GM12865 (cell line): ENCODE measurements at regions not wholly inside any gene's neighbourhood (a gene's known extent, or its start where the extent isn't known, plus 50 kb on each side); places are given as distances from the start of the nearest gene placed in this dataset.

ENCODE experiments used
- DNase-seq: peaks from one replicate; pipeline ENCODE4 v3.0.0; 2010; ENCODE audit warnings: low read depth
- H3K4me3 ChIP-seq: 2 replicates; pipeline ENCODE4 v1.5.1; 2011; ENCODE audit warnings: mild to moderate bottlenecking, low read depth, low read length, control low read depth
- TF ChIP-seq, protein P1 (sequence below): IDR thresholded peaks from 2 replicates; pipeline ENCODE4 v1.5.1; 2011; ENCODE audit warnings: low read length, control low read depth, low read depth, inconsistent platforms; ENCODE audit not compliant: insufficient read depth; ENCODE audit errors: missing control alignments

DNA sequence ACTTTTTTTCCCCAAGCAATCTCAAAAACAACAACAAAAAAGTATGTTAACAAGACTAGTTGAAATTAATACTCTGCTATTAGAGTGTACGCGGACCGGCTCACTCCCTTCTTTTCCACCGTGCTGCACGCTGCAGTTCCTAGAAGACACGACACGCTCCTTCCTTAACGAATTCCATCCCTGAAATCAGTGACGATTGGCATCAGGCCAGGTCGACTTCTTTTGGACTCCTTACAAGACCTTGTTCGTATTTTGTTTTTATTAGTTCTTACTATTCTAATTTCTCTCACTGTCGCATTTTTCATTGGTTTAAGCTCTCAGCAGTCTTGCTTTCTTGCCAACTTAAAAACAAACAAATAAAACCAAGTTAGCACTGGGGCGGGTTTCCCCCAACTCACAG is 175.8 kb upstream of the PITX2 start:
- TF ChIP-seq, protein P1, sequence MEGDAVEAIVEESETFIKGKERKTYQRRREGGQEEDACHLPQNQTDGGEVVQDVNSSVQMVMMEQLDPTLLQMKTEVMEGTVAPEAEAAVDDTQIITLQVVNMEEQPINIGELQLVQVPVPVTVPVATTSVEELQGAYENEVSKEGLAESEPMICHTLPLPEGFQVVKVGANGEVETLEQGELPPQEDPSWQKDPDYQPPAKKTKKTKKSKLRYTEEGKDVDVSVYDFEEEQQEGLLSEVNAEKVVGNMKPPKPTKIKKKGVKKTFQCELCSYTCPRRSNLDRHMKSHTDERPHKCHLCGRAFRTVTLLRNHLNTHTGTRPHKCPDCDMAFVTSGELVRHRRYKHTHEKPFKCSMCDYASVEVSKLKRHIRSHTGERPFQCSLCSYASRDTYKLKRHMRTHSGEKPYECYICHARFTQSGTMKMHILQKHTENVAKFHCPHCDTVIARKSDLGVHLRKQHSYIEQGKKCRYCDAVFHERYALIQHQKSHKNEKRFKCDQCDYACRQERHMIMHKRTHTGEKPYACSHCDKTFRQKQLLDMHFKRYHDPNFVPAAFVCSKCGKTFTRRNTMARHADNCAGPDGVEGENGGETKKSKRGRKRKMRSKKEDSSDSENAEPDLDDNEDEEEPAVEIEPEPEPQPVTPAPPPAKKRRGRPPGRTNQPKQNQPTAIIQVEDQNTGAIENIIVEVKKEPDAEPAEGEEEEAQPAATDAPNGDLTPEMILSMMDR = no peak
- no peak overlapping the region for H3K4me3 ChIP-seq
- DNase-seq = no peak

- TF ChIP-seq, protein P1 = no peak
- H3K4me3 ChIP-seq = no peak overlapping the region
- DNase-seq = no peak
These were observed 176.3 kb upstream of the PITX2 start for GRCh38 chr4:110799211-110799610.

DNA sequence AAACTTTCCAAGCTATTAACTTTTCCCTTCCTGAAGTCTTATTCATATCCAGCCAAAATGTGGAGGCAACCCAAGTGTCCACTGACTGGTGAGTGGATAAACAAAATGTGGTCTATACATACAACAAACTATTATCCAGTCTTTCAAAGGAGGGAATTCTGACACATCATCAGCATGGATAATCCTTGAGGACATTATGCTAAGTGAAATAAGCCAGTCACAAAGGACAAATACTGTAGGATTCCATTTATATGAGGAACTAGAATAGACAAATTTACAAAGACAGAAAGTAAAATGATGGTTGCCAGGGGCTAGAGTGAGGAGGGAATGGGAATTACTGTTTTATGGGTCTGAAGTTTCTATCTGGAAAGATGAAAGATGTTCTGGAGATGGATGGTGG is 178.7 kb upstream of the PITX2 start:
- H3K4me3 ChIP-seq = no peak overlapping the region
- TF ChIP-seq, protein P1 = no peak

DNA sequence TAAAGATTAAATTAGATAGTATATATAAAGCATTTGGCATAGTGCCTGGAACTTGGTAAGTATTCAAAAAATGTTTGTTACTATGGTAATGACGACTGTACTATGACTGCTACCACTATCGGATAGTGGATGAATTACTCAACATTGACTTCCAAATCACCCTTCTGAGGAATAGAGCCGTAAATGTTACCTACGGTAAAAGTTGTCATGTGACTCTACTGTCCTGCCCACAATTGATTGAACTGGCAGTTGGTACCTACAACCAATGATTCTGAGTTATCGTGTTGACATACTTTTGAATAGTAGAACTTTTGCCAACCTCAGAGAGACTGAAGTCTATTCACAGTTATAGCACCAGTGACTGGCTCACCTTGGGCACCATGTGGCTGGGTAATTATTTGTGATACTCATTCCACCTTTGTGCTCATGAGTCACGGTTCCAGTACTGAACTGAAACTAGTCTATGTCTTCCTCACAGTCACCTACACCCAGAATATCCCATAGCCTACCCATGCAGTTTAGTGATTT is 185.5 kb upstream of the PITX2 start:
- H3K4me3 ChIP-seq = no peak overlapping the region
- no peak for DNase-seq
- TF ChIP-seq, protein P1 = no peak

More for the DNA sequence above, 178.7 kb upstream of the PITX2 start:
- no peak for DNase-seq

DNA sequence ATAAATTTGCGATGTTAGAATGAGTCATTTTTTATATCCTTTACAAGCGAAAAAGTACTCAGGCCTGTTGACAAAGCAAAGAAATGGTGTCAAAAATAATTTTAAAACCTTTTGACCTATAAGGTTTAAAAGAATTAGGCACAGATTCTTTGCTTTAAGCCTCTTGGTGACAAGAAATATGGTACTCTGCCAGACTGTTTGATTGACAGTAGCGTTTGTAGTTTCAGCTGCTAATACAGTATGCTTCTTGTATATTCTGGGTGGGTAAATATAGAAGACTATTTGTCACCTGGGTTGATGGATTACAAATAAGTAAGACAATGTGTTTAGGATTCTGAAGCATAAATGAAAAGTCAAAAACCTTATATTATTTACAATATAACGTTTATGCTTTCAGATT is 193.1 kb upstream of the PITX2 start:
- TF ChIP-seq, protein P1 = no peak
- DNase-seq = no peak
- no peak overlapping the region for H3K4me3 ChIP-seq

DNA sequence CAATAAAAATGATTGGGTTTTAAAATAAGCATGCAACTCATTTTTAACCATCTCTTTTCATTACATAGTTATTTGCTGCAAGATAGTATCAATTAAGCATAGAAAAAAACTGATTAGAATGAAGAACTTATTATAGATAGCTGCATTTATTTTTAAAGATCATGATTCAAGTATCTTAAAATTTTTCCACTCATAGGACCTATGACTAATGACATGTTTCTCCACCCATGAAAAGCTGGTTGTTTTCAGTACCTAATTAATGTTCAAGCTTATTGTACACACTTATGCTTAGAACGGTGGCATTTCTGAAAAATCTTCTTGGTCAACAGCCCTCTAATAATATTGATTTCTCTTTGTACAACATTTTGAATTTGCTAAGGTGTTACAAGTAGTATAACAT is 193.5 kb upstream of the PITX2 start:
- TF ChIP-seq, protein P1 = no peak
- no peak overlapping the region for H3K4me3 ChIP-seq
- DNase-seq = no peak

GRCh38 chr4:110821186-110821585 is 198.3 kb upstream of the PITX2 start:
- TF ChIP-seq, protein P1 = no peak

More at GRCh38 chr4:110821186-110821585, 198.3 kb upstream of the PITX2 start:
- H3K4me3 ChIP-seq = no peak overlapping the region
- no peak for DNase-seq
